DOHH2 (cell line): ENCODE measurements at regions not wholly inside any gene's neighbourhood (a gene's known extent, or its start where the extent isn't known, plus 50 kb on each side); places are given as distances from the start of the nearest gene placed in this dataset.

Source experiments
- H3F3A ChIP-seq: fragments of 200-600 bp; sonication (generic), shearing (Covaris generic); 2 replicates; pipeline ENCODE4 v1.6.0; 2016; ENCODE audit warnings: antibody characterized with exemption, mild to moderate bottlenecking; ENCODE audit not compliant: control insufficient read depth, insufficient read depth
- H3K27ac ChIP-seq: fragments of 200-600 bp; sonication (generic); 2 replicates; pipeline ENCODE4 v1.5.1; 2014; ENCODE audit warnings: low read depth, mild to moderate bottlenecking, low read length, moderate library complexity
- H3K27me3 ChIP-seq: fragments of 200-600 bp; sonication (generic); 2 replicates; pipeline ENCODE4 v1.6.1; 2014; ENCODE audit warnings: mild to moderate bottlenecking, low read length, mixed read lengths; ENCODE audit not compliant: control insufficient read depth
- H3K36me3 ChIP-seq: fragments of 200-600 bp; sonication (generic); 2 replicates; pipeline ENCODE4 v1.6.1; 2014; ENCODE audit warnings: mild to moderate bottlenecking, low read length, moderate library complexity, mixed read lengths; ENCODE audit not compliant: control insufficient read depth
- H3K4me1 ChIP-seq: fragments of 200-600 bp; sonication (generic); 2 replicates; pipeline ENCODE4 v1.6.1; 2014; ENCODE audit warnings: mild to moderate bottlenecking, low read length, mixed read lengths; ENCODE audit not compliant: control insufficient read depth
- H3K4me2 ChIP-seq: fragments of 200-600 bp; sonication (generic); 2 replicates; pipeline ENCODE4 v1.6.0; 2014; ENCODE audit warnings: mild to moderate bottlenecking, low read length, moderate library complexity
- H3K4me3 ChIP-seq: fragments of 200-600 bp; sonication (generic); 2 replicates; pipeline ENCODE4 v1.5.1; 2014; ENCODE audit warnings: mild to moderate bottlenecking, low read length, mixed read lengths
- H3K79me2 ChIP-seq: fragments of 200-600 bp; sonication (generic); 2 replicates; pipeline ENCODE4 v1.6.1; 2014; ENCODE audit warnings: mild to moderate bottlenecking, low read length, mixed read lengths; ENCODE audit not compliant: control insufficient read depth
- H3K9me2 ChIP-seq: fragments of 200-600 bp; sonication (generic); replicated peaks from 2 replicates; pipeline ENCODE4 v1.6.1; 2014; ENCODE audit warnings: mild to moderate bottlenecking, low read length, mixed read lengths; ENCODE audit not compliant: control insufficient read depth
- H3K9me3 ChIP-seq: fragments of 200-600 bp; sonication (generic); 2 replicates; pipeline ENCODE4 v1.6.1; 2014; ENCODE audit warnings: antibody characterized with exemption, low read length, mixed read lengths; ENCODE audit not compliant: control insufficient read depth, insufficient read depth
- H4K20me1 ChIP-seq: fragments of 200-600 bp; sonication (generic); 2 replicates; pipeline ENCODE4 v1.6.0; 2014; ENCODE audit warnings: low read depth, mild to moderate bottlenecking, antibody characterized with exemption, low read length, moderate library complexity; ENCODE audit not compliant: control insufficient read depth, insufficient read depth
- CTCF ChIP-seq: fragments of 200-600 bp; sonication (generic); IDR thresholded peaks from one replicate; pipeline ENCODE4 v1.5.1; 2014; ENCODE audit warnings: antibody characterized with exemption, mild to moderate bottlenecking, low read depth, low read length; ENCODE audit not compliant: poor library complexity, severe bottlenecking
- EZH2phosphoT487 ChIP-seq: fragments of 200-600 bp; sonication (generic); IDR thresholded peaks from 2 replicates; pipeline ENCODE4 v1.6.1; 2017; ENCODE audit warnings: borderline replicate concordance, mild to moderate bottlenecking, antibody characterized with exemption, low read length, moderate library complexity, mixed read lengths

- Histone ChIP-seq H3K9me2 (no peaks in the 10 kb centered on the region), H3K27ac (no peak overlapping the region), H3K4me2 (no peak overlapping the region), H3K4me1 (peaks cover 84% of the 10 kb centered on the region), H3K36me3 (no peaks in the 10 kb centered on the region), H3K27me3 (no peaks in the 10 kb centered on the region), H3K79me2 (no peaks in the 10 kb centered on the region), H3K9me3 (no peaks in the 10 kb centered on the region), H4K20me1 (no peaks in the 10 kb centered on the region), H3F3A (peaks cover 29% of the 10 kb centered on the region), H3K4me3 (no peak overlapping the region)
- TF ChIP-seq EZH2phosphoT487 (no peak), CTCF (no peak)
These were observed 65.9 kb upstream of the KLF13 start for GRCh38 chr15:31260646-31261265.

GRCh38 chr15:31261266-31262142 is 65.1 kb upstream of the KLF13 start:
- TF ChIP-seq EZH2phosphoT487 (no peak), CTCF (no peak)
- Histone ChIP-seq H3K4me3 (peak overlapping the region; percentile 53), H3F3A (peaks cover 35% of the 10 kb centered on the region), H3K79me2 (no peaks in the 10 kb centered on the region), H3K9me3 (no peaks in the 10 kb centered on the region), H3K27me3 (no peaks in the 10 kb centered on the region), H4K20me1 (no peaks in the 10 kb centered on the region), H3K36me3 (no peaks in the 10 kb centered on the region), H3K4me2 (peak overlapping the region; percentile 73), H3K27ac (peak overlapping the region; percentile 99), H3K9me2 (no peaks in the 10 kb centered on the region), H3K4me1 (peaks cover 84% of the 10 kb centered on the region)

GRCh38 chr15:31262143-31262530 is 64.5 kb upstream of the KLF13 start:
- Histone ChIP-seq H4K20me1 (no peaks in the 10 kb centered on the region), H3K4me2 (peak overlapping the region; percentile 73), H3K4me1 (peaks cover 84% of the 10 kb centered on the region)

More at GRCh38 chr15:31262143-31262530, 64.5 kb upstream of the KLF13 start:
- Histone ChIP-seq H3K4me3 (peak overlapping the region; percentile 53), H3K9me2 (no peaks in the 10 kb centered on the region), H3K9me3 (no peaks in the 10 kb centered on the region), H3F3A (peaks cover 41% of the 10 kb centered on the region), H3K79me2 (no peaks in the 10 kb centered on the region), H3K27me3 (no peaks in the 10 kb centered on the region), H3K36me3 (no peaks in the 10 kb centered on the region), H3K27ac (peak overlapping the region; percentile 99)
- no peak for TF ChIP-seq EZH2phosphoT487
- no peak for TF ChIP-seq CTCF
